PFSK-1 (cell line): ENCODE measurements at regions not wholly inside any gene's neighbourhood (a gene's known extent, or its start where the extent isn't known, plus 50 kb on each side); places are given as distances from the start of the nearest gene placed in this dataset.

Experiments
- FOXP2 ChIP-seq: optimal IDR thresholded peaks from 2 replicates; pipeline ENCODE3; 2011; ENCODE audit warnings: borderline replicate concordance, control low read depth, inconsistent platforms; ENCODE audit not compliant: insufficient read depth; ENCODE audit errors: extremely low read length, extremely low read depth
- POLR2AphosphoS5 ChIP-seq: IDR thresholded peaks from 2 replicates; pipeline ENCODE4 v1.6.1; 2012; ENCODE audit warnings: low read depth, mild to moderate bottlenecking, control low read depth, low read length, moderate library complexity
- SIN3A ChIP-seq: IDR thresholded peaks from 2 replicates; pipeline ENCODE4 v1.6.1; 2012; ENCODE audit warnings: mild to moderate bottlenecking, low read length, moderate library complexity, borderline replicate concordance; ENCODE audit not compliant: insufficient read depth
- TAF1 ChIP-seq: IDR thresholded peaks from 2 replicates; pipeline ENCODE4 v1.6.1; 2012; ENCODE audit warnings: low read length, control low read depth, borderline replicate concordance; ENCODE audit not compliant: insufficient read depth
- TF ChIP-seq, protein P1 (sequence below), 2 experiments: IDR thresholded peaks; 2 replicates each; pipeline versions ENCODE4 v1.6.1 to v1.8.0; 2011 to 2012; ENCODE audit warnings: low read depth in 2 of 2, low read length in 2 of 2, control low read depth in 1 of 2, inconsistent platforms in 1 of 2, mild to moderate bottlenecking in 1 of 2, moderate library complexity in 1 of 2; ENCODE audit not compliant: insufficient read depth in 1 of 2

DNA sequence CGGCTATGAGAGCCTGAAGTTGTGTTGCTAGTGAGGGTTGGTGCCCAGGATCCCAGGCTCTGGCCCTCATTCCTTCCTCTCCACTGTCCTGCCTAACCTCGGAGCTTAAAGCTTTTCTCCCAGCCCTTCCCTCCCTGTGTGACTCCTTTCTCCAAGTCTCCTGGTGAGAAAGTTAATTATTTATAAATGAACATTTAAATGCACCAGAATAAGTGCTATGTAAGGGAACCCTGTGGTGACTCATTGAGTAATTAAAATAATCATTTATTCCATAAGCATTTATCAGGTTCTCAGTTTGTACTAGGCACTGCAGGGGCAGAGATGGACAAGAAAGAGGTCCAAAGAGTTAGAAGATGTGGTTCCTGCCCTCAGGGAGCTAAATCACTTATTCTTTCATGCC is 89.1 kb upstream of the ISX start:
- no peak for TF ChIP-seq FOXP2

DNA sequence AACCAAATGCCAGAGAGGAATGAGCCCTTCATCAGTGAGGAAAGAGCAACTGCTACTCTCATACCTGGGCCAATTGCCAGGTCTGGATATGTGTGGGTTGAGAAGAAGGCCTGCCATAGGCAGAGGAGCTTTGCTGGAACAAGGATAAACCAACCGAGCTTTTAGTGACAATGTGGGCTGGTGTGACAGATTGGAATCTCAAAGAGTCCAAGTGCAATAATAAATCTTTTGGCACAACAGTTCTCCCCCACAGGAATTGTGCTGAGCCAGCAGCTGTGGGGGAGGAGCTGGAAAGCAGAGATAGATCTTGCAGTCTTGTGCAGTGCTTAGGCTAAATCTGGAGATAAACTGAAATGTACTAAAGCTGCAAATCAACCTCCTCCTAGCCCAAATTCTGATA is 79.4 kb upstream of the ISX start:
- TF ChIP-seq SIN3A: no peak

DNA sequence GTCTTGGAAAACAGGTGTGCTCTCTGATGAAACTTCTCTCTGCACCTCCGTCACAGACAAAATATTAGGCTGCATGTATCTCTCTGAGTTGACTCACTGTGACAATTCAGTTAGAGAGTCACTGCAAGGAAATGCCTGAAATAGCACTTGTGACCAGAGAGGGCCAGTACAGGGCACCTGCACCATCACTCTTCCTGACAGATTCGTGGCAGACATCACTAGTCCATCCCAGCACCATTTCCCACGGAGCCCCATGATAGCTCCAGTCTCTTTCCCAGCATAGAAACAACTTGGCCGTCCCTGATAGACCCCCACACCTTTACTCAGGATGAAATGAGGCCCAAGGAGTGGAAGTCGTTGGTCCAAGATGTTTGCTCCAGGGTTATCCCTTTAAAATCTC is 73.3 kb upstream of the ISX start:
- TF ChIP-seq FOXP2 (no peak), TAF1 (no peak), POLR2AphosphoS5 (no peak), SIN3A (no peak)
- TF ChIP-seq, protein P1, sequence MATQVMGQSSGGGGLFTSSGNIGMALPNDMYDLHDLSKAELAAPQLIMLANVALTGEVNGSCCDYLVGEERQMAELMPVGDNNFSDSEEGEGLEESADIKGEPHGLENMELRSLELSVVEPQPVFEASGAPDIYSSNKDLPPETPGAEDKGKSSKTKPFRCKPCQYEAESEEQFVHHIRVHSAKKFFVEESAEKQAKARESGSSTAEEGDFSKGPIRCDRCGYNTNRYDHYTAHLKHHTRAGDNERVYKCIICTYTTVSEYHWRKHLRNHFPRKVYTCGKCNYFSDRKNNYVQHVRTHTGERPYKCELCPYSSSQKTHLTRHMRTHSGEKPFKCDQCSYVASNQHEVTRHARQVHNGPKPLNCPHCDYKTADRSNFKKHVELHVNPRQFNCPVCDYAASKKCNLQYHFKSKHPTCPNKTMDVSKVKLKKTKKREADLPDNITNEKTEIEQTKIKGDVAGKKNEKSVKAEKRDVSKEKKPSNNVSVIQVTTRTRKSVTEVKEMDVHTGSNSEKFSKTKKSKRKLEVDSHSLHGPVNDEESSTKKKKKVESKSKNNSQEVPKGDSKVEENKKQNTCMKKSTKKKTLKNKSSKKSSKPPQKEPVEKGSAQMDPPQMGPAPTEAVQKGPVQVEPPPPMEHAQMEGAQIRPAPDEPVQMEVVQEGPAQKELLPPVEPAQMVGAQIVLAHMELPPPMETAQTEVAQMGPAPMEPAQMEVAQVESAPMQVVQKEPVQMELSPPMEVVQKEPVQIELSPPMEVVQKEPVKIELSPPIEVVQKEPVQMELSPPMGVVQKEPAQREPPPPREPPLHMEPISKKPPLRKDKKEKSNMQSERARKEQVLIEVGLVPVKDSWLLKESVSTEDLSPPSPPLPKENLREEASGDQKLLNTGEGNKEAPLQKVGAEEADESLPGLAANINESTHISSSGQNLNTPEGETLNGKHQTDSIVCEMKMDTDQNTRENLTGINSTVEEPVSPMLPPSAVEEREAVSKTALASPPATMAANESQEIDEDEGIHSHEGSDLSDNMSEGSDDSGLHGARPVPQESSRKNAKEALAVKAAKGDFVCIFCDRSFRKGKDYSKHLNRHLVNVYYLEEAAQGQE (IDR thresholded peaks at IDR 0.05; ENCODE audit: insufficient read depth in 1 of 2, low read depth in 2 of 2, low read length in 2 of 2): no peak

DNA sequence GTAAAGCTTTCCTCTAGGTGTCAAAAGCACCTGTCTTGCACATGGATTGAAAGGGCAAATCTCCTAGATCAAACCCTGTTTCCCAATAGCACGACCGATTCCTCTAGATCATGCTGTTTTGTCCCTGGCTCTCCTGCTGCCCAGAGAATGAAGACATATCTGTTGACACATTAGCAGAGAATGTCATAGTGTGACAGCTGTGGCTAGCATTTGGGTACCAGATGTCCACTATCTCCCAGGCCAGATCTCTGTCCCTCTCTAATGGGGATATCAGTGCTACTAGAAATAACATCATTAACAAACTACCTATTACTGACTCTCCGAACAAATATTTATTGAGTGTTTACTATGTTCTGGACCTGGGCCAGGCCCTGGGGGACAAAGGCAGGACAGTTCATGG is 72.4 kb upstream of the ISX start:
- no peak for TF ChIP-seq FOXP2

DNA sequence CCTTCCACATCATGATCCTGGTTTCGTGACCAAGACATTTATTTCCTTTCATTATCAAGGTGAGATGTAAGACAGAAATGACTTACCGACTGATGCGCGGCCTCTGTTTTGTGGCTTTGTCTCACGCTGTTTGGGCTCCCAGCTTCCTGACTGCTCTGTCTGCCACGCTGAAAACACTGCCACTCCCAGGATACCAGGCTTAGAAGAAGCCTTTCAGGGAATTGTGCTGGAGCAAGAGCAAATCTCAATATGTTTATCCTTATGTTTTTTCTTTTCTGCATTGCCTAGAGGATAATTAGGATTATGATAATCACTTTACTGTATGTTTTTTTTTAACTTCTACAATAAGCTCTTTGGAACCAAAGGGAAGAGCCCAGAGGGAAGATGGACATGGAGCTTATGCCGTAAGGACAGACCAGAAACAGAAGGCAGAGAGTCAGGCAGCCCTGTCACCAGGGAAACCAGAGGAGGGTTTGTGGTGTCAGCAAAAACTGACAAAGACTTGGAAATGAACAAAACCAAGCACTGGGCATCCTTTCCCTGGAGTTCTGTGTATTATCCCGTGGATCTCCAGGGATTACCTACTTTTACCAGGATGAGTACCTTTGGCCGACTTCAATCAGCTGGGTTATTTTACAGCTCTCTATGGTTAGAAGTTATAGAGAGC is 68.2 kb upstream of the ISX start:
- TF ChIP-seq, protein P1 (IDR thresholded peaks at IDR 0.05; ENCODE audit: insufficient read depth in 1 of 2, low read depth in 2 of 2, low read length in 2 of 2): no peak
- no peak for TF ChIP-seq TAF1
- TF ChIP-seq FOXP2: no peak
- TF ChIP-seq SIN3A: no peak
- TF ChIP-seq POLR2AphosphoS5: no peak

DNA sequence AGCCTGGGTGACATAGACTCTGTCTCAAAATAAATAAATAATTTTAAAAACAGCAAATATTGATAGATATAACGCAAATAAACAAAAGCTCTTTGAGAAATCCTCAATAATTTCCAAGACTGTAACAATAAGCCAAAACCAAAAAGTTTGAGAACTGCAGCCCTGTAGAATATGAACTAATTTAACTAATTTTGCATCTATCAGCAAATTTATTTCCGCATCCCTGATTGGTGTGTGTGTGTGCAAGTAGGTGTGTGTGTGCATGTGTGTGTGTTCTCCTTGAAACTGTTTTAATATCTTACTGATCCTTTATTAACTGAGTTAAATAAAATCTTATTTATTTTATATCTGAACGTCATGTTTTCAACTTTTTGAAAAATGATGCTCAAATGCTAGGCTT is 67.0 kb upstream of the ISX start:
- TF ChIP-seq FOXP2: no peak
- TF ChIP-seq, protein P1 (IDR thresholded peaks at IDR 0.05; ENCODE audit: insufficient read depth in 1 of 2, low read depth in 2 of 2, low read length in 2 of 2): no peak

DNA sequence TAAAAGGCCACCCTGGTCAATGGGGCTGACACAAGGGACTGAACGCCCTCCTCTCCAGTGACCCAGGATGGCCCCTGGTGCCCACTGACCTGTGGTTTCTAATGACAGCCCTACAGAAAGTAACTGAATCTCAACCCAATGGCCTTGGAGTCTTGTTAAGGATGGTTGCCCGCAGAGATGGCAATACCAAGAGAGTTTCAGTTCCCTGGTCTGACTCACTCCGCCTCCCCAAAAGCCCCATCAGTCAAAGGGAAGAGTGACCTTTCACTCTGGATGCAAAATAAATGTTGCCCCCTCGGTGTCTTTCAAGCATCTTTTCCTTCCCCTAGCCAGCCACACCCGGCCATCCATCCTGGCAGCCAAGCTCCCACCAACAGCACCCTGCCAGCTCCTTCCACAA is 57.7 kb upstream of the ISX start:
- TF ChIP-seq TAF1: no peak
- TF ChIP-seq, protein P1 (IDR thresholded peaks at IDR 0.05; ENCODE audit: insufficient read depth in 1 of 2, low read depth in 2 of 2, low read length in 2 of 2): no peak
- no peak for TF ChIP-seq SIN3A
- no peak for TF ChIP-seq POLR2AphosphoS5
- TF ChIP-seq FOXP2: no peak
